ENCODE measurements at regions not wholly inside any gene's neighbourhood (a gene's known extent, or its start where the extent isn't known, plus 50 kb on each side); places are given as distances from the start of the nearest gene placed in this dataset.
A peak's percentile ranks its signal among the peaks of the same experiment; 100 is the strongest.

- no peak for TF ChIP-seq HNF4G (IDR thresholded peaks at IDR 0.05)
- TF ChIP-seq ZBTB33 (IDR thresholded peaks at IDR 0.05) = no peak
- TF ChIP-seq YY1 (IDR thresholded peaks at IDR 0.05) = no peak
- DNase-seq (ENCODE audit: low spot score) = no peak
- H3K27me3 ChIP-seq (ENCODE audit: control insufficient read depth in 4 of 4, insufficient read depth in 4 of 4, low read length in 3 of 4) = no peaks in the 10 kb centered on the region
- no peak overlapping the region for H3K4me3 ChIP-seq (ENCODE audit: low read depth in 1 of 3, low read length in 3 of 3)
- 53% methylated on average over 4 of the region's 4 CpGs for WGBS
- H3K27ac ChIP-seq (ENCODE audit: low read depth in 1 of 2, low read length in 2 of 2) = no peak overlapping the region
- H3K4me1 ChIP-seq (ENCODE audit: control insufficient read depth in 4 of 4, insufficient read depth in 4 of 4, low read length in 3 of 4) = no peaks in the 10 kb centered on the region
- no peak overlapping the region for H3K9ac ChIP-seq (ENCODE audit: low read depth in 1 of 2, low read length in 2 of 2)
- H3K36me3 ChIP-seq (ENCODE audit: control insufficient read depth in 4 of 4, insufficient read depth in 3 of 4, low read depth in 1 of 4, low read length in 3 of 4) = no peaks in the 10 kb centered on the region
- H3K9me3 ChIP-seq (ENCODE audit: control insufficient read depth in 4 of 4, low read length in 3 of 4) = no peaks in the 10 kb centered on the region
Measured at GRCh38 chr6:102895683-102896082, 1502.2 kb downstream of the GRIK2 start.

- no peaks in the 10 kb centered on the region for H3K4me1 ChIP-seq (ENCODE audit: control insufficient read depth in 4 of 4, insufficient read depth in 4 of 4, low read length in 3 of 4)
- WGBS = 26% methylated on average over 2 of the region's 2 CpGs
- TF ChIP-seq EGR1 (IDR thresholded peaks at IDR 0.05; ENCODE audit: low read depth in 2 of 2) = peak in 1 of 2 donors; percentile 12
- no peak for TF ChIP-seq MAX (IDR thresholded peaks at IDR 0.05)
- TF ChIP-seq RXRA (IDR thresholded peaks at IDR 0.05) = no peak
- no peak for TF ChIP-seq SP1 (IDR thresholded peaks at IDR 0.05)
- no peak for TF ChIP-seq RAD21 (IDR thresholded peaks at IDR 0.05)
- no peak for TF ChIP-seq CTCF (IDR thresholded peaks at IDR 0.05; ENCODE audit: low read depth, low read length, missing input control)
- peak in 1 of 2 donors; percentile 33 for TF ChIP-seq HNF4A (conservative IDR thresholded peaks at IDR 0.05)
- TF ChIP-seq HNF4G (IDR thresholded peaks at IDR 0.05) = no peak
- TF ChIP-seq FOXA1 (IDR thresholded peaks at IDR 0.05) = no peak
- H3K27ac ChIP-seq (ENCODE audit: low read depth in 1 of 2, low read length in 2 of 2) = no peak overlapping the region
- DNase-seq (ENCODE audit: low spot score) = no peak
- H3K36me3 ChIP-seq (ENCODE audit: control insufficient read depth in 4 of 4, insufficient read depth in 3 of 4, low read depth in 1 of 4, low read length in 3 of 4) = no peaks in the 10 kb centered on the region
- H3K27me3 ChIP-seq (ENCODE audit: control insufficient read depth in 4 of 4, insufficient read depth in 4 of 4, low read length in 3 of 4) = no peaks in the 10 kb centered on the region
- H3K9ac ChIP-seq (ENCODE audit: low read depth in 1 of 2, low read length in 2 of 2) = no peak overlapping the region
- H3K9me3 ChIP-seq (ENCODE audit: control insufficient read depth in 4 of 4, low read length in 3 of 4) = peaks cover 0 to 6% (median 0%) of the 10 kb centered on the region in 4 donors
- no peak overlapping the region for H3K4me3 ChIP-seq (ENCODE audit: low read depth in 1 of 3, low read length in 3 of 3)
Measured at GRCh38 chr6:102885165-102885564, 1491.7 kb downstream of the GRIK2 start.

- WGBS = 51% methylated on average over 2 of the region's 2 CpGs
- DNase-seq (ENCODE audit: low spot score) = no peak
- no peak for TF ChIP-seq SP1 (IDR thresholded peaks at IDR 0.05)
- no peak for TF ChIP-seq RAD21 (IDR thresholded peaks at IDR 0.05)
- TF ChIP-seq FOXA2 (IDR thresholded peaks at IDR 0.05) = no peak
- no peak for TF ChIP-seq MAX (IDR thresholded peaks at IDR 0.05)
- TF ChIP-seq GABPA (IDR thresholded peaks at IDR 0.05 in 1 of 2, conservative IDR thresholded peaks at IDR 0.05 in 1 of 2) = no peak
- no peak for TF ChIP-seq JUND (IDR thresholded peaks at IDR 0.05)
- TF ChIP-seq REST (IDR thresholded peaks at IDR 0.05) = no peak
- TF ChIP-seq ZBTB33 (IDR thresholded peaks at IDR 0.05) = no peak
- no peak for TF ChIP-seq FOXA1 (IDR thresholded peaks at IDR 0.05)
- TF ChIP-seq HNF4A (conservative IDR thresholded peaks at IDR 0.05) = no peak
Measured at GRCh38 chr6:102853249-102853955, 1459.9 kb downstream of the GRIK2 start.

More at GRCh38 chr6:102853249-102853955, 1459.9 kb downstream of the GRIK2 start:
- H3K9me3 ChIP-seq (ENCODE audit: control insufficient read depth in 4 of 4, low read length in 3 of 4) = no peaks in the 10 kb centered on the region
- H3K27ac ChIP-seq (ENCODE audit: low read depth in 1 of 2, low read length in 2 of 2) = no peak overlapping the region
- H3K36me3 ChIP-seq (ENCODE audit: control insufficient read depth in 4 of 4, insufficient read depth in 3 of 4, low read depth in 1 of 4, low read length in 3 of 4) = no peaks in the 10 kb centered on the region
- H3K4me1 ChIP-seq (ENCODE audit: control insufficient read depth in 4 of 4, insufficient read depth in 4 of 4, low read length in 3 of 4) = no peaks in the 10 kb centered on the region
- no peak overlapping the region for H3K9ac ChIP-seq (ENCODE audit: low read depth in 1 of 2, low read length in 2 of 2)
- no peaks in the 10 kb centered on the region for H3K27me3 ChIP-seq (ENCODE audit: control insufficient read depth in 4 of 4, insufficient read depth in 4 of 4, low read length in 3 of 4)
- no peak overlapping the region for H3K4me3 ChIP-seq (ENCODE audit: low read depth in 1 of 3, low read length in 3 of 3)

All from liver (tissue), 8 donors.